ENCODE measurements at regions not wholly inside any gene's neighbourhood (a gene's known extent, or its start where the extent isn't known, plus 50 kb on each side); places are given as distances from the start of the nearest gene placed in this dataset.

DNA sequence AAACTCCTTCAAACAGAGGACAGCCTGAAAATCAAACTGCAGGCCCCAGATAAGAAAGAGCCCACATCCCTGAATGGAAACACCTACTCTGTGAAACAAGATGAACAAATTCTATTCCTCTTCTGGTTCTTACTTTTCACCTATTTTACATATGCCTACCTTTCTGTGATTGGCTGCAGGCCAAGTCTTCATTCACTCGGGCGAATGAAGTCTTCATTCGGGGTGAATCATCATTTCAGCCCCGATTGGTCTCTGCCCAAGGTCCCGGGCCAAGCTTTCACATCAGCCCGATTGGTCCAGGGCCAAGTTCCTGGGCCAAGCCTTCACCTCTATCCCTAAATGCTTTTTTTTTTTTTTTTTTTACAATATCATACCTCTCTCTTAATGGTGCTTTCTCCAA lies 529.8 kb upstream of the ACTRT1 start:
- Histone ChIP-seq H3K27ac (ENCODE audit: insufficient read length, low read depth, low read length) (no peak overlapping the region), H3K4me1 (ENCODE audit: insufficient read depth, low read length) (no peaks in the 10 kb centered on the region), H3K79me2 (ENCODE audit: insufficient read depth, low read length) (no peaks in the 10 kb centered on the region), H4K8ac (replicated peaks; ENCODE audit: insufficient read length, low read depth, low read length) (no peak overlapping the region), H3K23me2 (ENCODE audit: insufficient read length, low read depth, low read length, poor library complexity, severe bottlenecking) (no peaks in the 10 kb centered on the region), H2BK20ac (ENCODE audit: low read depth, low read length, poor library complexity, severe bottlenecking) (no peak overlapping the region), H3K14ac (ENCODE audit: insufficient read depth, low read length) (no peak overlapping the region), H4K5ac (ENCODE audit: insufficient read length, low read depth, low read length) (no peak overlapping the region), H2AFZ (ENCODE audit: low read length) (no peak overlapping the region), H2BK5ac (ENCODE audit: insufficient read length, low read length) (no peak overlapping the region), H2BK120ac (ENCODE audit: low read depth, low read length, poor library complexity, severe bottlenecking) (no peak overlapping the region), H3K79me1 (ENCODE audit: insufficient read depth, low read depth, low read length, poor library complexity, severe bottlenecking) (no peaks in the 10 kb centered on the region), H4K91ac (ENCODE audit: insufficient read length, low read depth, low read length) (no peak overlapping the region), H4K20me1 (ENCODE audit: control insufficient read depth, insufficient read depth, insufficient read length) (no peaks in the 10 kb centered on the region), H3K9ac (ENCODE audit: extremely low read depth, insufficient read length, low read length) (no peak overlapping the region), H3K56ac (ENCODE audit: insufficient read length, low read depth, low read length) (no peak overlapping the region), H2AK5ac (ENCODE audit: insufficient read length, low read length) (no peak overlapping the region), H2BK15ac (ENCODE audit: low read depth, low read length) (no peak overlapping the region), H3K18ac (ENCODE audit: insufficient read length, low read depth, low read length) (no peak overlapping the region), H3T11ph (ENCODE audit: low read length) (no peak overlapping the region), H3K9me3 (ENCODE audit: control insufficient read depth, low read depth, low read length) (no peaks in the 10 kb centered on the region), H3K4ac (ENCODE audit: low read depth, low read length) (no peak overlapping the region), H2BK12ac (ENCODE audit: insufficient read length, low read depth, low read length) (no peak overlapping the region), H3K23ac (ENCODE audit: insufficient read length, low read depth, low read length) (no peak overlapping the region), H3K27me3 (ENCODE audit: insufficient read depth, low read length) (no peaks in the 10 kb centered on the region), H3K4me2 (ENCODE audit: insufficient read depth, insufficient read length, low read length) (no peak overlapping the region)
- H3K4me1 Mint-ChIP-seq: no peaks in the 10 kb centered on the region
- no peaks in the 10 kb centered on the region; the same call in 1 of the 2 replicates for H3K27me3 Mint-ChIP-seq (ENCODE audit: low read depth)
- peaks cover 5 to 49% of the 10 kb centered on the region in 2 experiments; a peak in 4 of 5 replicates for H3K9me3 Mint-ChIP-seq
- WGBS (ENCODE audit: extremely low coverage, insufficient read length, low lambda C conversion rate): no CpG with 5 or more reads among the region's 6 CpGs
- no peak overlapping the region for H3K4me3 Mint-ChIP-seq
- no peak overlapping the region for H3K27ac Mint-ChIP-seq
- H3K36me3 Mint-ChIP-seq (ENCODE audit: insufficient read depth in 1 of 3, low read depth in 3 of 3): no peaks in the 10 kb centered on the region; a peak in 1 of 7 replicates
- DNase-seq: no peak
- TF ChIP-seq, protein P1, sequence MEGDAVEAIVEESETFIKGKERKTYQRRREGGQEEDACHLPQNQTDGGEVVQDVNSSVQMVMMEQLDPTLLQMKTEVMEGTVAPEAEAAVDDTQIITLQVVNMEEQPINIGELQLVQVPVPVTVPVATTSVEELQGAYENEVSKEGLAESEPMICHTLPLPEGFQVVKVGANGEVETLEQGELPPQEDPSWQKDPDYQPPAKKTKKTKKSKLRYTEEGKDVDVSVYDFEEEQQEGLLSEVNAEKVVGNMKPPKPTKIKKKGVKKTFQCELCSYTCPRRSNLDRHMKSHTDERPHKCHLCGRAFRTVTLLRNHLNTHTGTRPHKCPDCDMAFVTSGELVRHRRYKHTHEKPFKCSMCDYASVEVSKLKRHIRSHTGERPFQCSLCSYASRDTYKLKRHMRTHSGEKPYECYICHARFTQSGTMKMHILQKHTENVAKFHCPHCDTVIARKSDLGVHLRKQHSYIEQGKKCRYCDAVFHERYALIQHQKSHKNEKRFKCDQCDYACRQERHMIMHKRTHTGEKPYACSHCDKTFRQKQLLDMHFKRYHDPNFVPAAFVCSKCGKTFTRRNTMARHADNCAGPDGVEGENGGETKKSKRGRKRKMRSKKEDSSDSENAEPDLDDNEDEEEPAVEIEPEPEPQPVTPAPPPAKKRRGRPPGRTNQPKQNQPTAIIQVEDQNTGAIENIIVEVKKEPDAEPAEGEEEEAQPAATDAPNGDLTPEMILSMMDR (conservative IDR thresholded peaks at IDR 0.05): no peak

Data from H9 (cell line).